IgD-negative memory B cell (primary cell): ENCODE measurements at regions not wholly inside any gene's neighbourhood (a gene's known extent, or its start where the extent isn't known, plus 50 kb on each side); places are given as distances from the start of the nearest gene placed in this dataset.

Experiments
- H3K27ac Mint-ChIP-seq, 3 donors: one replicate each; pipeline ENCODE4 v1.8.0; 2020 to 2022; ENCODE audit warnings: mild to moderate bottlenecking in 3 of 3, mixed read lengths in 3 of 3, moderate library complexity in 1 of 3
- H3K27me3 Mint-ChIP-seq: one replicate; pipeline ENCODE4 v1.8.0; 2021; ENCODE audit warnings: mixed read lengths
- H3K36me3 Mint-ChIP-seq: one replicate; pipeline ENCODE4 v1.8.0; 2020; ENCODE audit warnings: mild to moderate bottlenecking, mixed read lengths
- H3K4me1 Mint-ChIP-seq, 3 donors: one replicate each; pipeline ENCODE4 v1.8.0; 2020 to 2022; ENCODE audit warnings: mixed read lengths in 3 of 3, mild to moderate bottlenecking in 1 of 3
- H3K4me3 Mint-ChIP-seq, 4 donors: one replicate each; pipeline ENCODE4 v1.8.0; 2020 to 2022; ENCODE audit warnings: mild to moderate bottlenecking in 4 of 4, mixed read lengths in 4 of 4, moderate library complexity in 3 of 4
- H3K9me3 Mint-ChIP-seq, 3 donors: one replicate each; pipeline ENCODE4 v1.8.0; 2020 to 2021; ENCODE audit warnings: mixed read lengths in 3 of 3, mild to moderate bottlenecking in 1 of 3

DNA sequence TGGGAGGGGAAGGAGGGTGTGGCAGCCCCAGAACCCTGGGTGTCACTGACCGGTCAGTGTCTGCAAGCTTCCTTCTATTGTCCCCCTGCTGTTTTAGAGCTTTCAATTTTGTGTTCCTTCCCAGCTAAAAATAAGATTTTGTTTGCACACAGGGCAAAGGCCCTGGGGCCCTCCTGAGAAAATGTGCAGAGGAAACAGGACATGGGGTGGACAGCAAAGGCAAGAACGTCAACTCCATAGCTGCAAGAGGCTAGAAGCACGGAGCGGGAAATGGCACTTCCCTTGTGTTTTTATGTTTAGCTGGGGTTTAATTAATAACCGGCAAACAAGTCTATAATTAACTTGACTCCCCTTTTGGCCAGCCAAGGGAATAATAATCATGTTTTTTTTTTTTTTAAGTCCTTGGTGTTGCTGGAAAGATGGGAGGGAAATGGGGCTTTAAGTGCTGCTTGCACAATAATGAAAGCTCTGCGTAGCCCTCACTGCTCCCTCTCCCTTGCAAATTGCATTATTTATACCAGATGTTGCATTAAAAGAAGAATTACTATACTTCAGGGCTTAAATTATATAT lies 261.4 kb upstream of the USP24 start:
- Mint-ChIP-seq H3K9me3 (no peaks in the 10 kb centered on the region), H3K4me1 (peaks cover 0 to 2% (median 0%) of the 10 kb centered on the region in 3 donors), H3K27ac (peak overlapping the region in 1 of 3 donors; percentile 28), H3K27me3 (peaks cover 23% of the 10 kb centered on the region), H3K4me3 (no peak overlapping the region), H3K36me3 (no peaks in the 10 kb centered on the region)

GRCh38 chr1:55474168-55474786 lies 259.1 kb upstream of the USP24 start:
- Mint-ChIP-seq H3K4me1 (peaks cover 0 to 2% (median 0%) of the 10 kb centered on the region in 3 donors), H3K4me3 (no peak overlapping the region), H3K27me3 (peaks cover 23% of the 10 kb centered on the region), H3K27ac (no peak overlapping the region), H3K36me3 (no peaks in the 10 kb centered on the region), H3K9me3 (no peaks in the 10 kb centered on the region)

DNA sequence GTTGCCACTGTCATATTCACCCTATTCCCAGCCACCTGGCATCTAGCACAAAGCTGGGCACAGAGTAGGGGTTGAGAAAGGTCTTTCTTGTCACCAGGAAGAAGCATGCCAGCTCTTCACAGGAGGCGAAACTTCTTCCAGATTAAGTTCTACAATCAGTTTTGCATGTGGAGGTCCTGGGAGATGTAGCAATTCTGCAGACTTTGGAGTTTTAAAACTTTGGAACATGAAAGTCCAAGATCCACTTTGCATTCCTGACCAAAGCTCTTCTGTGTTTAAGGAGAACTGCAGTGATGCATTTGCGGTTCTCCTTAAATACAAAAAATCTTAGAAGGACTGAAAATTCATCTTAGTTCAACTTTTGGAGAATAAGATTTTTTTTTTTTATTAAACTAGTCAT lies 258.5 kb upstream of the USP24 start:
- Mint-ChIP-seq H3K27ac (no peak overlapping the region), H3K36me3 (no peaks in the 10 kb centered on the region), H3K4me1 (peaks cover 0 to 2% (median 0%) of the 10 kb centered on the region in 3 donors), H3K27me3 (peaks cover 23% of the 10 kb centered on the region), H3K4me3 (no peak overlapping the region), H3K9me3 (no peaks in the 10 kb centered on the region)

DNA sequence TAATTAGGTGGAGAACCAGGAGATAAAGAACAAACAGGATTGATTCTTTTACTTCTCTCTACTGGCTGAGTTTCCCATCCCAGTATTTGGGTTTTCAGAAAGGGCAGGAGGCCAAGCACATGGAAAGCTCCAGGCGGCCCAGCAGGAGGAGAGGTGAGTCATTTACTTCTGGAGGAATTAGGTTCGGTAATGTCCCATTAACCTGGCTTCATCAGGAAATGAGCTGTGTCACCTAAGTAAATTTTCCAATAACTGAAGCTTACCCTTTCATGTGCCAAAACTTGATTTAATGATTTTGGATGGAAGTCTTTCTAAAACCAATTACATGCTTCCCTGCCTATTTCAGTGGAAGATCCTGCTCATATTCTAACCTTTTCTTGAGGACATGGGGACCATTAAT lies 257.6 kb upstream of the USP24 start:
- no peak overlapping the region for H3K27ac Mint-ChIP-seq
- H3K36me3 Mint-ChIP-seq, result no peaks in the 10 kb centered on the region
- peaks cover 0 to 2% (median 0%) of the 10 kb centered on the region in 3 donors for H3K4me1 Mint-ChIP-seq
- peaks cover 20% of the 10 kb centered on the region for H3K27me3 Mint-ChIP-seq
- H3K9me3 Mint-ChIP-seq, result no peaks in the 10 kb centered on the region
- H3K4me3 Mint-ChIP-seq, result no peak overlapping the region

DNA sequence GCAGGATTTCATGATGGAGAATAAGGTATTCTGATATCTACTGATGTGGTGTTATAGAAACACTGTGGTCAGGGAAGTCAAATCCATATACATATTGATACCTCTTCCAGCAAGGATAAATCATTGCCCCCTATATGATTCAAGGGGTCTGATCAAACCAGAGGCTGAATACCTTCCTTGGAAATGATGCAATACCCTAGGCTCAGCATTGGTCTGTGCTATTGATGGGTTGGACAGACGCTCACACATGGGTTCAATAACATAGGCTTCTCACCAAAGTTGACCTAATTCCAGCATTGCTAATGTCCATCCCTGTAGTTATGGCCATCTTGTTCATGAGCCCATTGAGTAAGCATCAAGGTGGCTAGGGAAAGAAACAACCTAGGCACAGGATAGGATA lies 257.0 kb upstream of the USP24 start:
- no peak overlapping the region for H3K27ac Mint-ChIP-seq
- H3K27me3 Mint-ChIP-seq, result peaks cover 19% of the 10 kb centered on the region
- no peaks in the 10 kb centered on the region for H3K36me3 Mint-ChIP-seq
- no peak overlapping the region for H3K4me3 Mint-ChIP-seq
- no peaks in the 10 kb centered on the region for H3K9me3 Mint-ChIP-seq
- H3K4me1 Mint-ChIP-seq, result no peaks in the 10 kb centered on the region

DNA sequence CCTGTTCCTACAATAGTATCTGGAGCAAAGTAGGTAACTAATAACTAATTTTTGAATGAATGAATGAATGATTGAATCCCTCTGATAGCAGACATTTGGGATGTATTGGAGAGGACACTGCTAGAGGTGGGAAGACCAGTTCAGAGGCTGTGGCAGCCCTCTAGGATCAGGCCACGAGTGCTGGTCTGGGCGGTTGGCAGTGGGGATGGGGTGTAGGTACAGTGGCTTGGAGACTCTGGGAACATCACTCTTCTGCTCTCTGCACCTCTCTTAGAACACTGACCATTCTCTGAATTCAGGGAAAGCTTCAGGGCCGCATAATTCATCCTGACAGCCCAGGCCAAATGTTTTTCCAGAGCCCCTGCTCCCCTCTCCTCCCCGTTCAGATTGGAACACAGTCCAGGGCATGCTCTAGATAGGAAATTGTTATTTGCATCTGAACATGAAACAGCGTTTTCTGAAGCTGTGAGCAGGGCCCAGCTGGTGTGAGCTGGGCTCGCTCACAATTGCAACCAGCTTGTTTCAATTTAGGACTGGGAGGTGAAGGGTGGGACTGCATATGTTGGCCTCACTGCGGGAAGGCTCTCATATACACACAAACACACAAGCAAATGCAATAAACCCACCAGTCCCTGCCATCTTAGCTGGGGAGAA lies 253.1 kb upstream of the USP24 start:
- H3K4me1 Mint-ChIP-seq, result no peaks in the 10 kb centered on the region
- H3K27me3 Mint-ChIP-seq, result peaks cover 5% of the 10 kb centered on the region
- no peaks in the 10 kb centered on the region for H3K36me3 Mint-ChIP-seq
- H3K27ac Mint-ChIP-seq, result peak overlapping the region in 1 of 3 donors; percentile 71
- no peaks in the 10 kb centered on the region for H3K9me3 Mint-ChIP-seq
- no peak overlapping the region for H3K4me3 Mint-ChIP-seq

- no peaks in the 10 kb centered on the region for H3K4me1 Mint-ChIP-seq
- no peak overlapping the region for H3K4me3 Mint-ChIP-seq
- H3K27me3 Mint-ChIP-seq, result no peaks in the 10 kb centered on the region
- no peaks in the 10 kb centered on the region for H3K9me3 Mint-ChIP-seq
- H3K36me3 Mint-ChIP-seq, result no peaks in the 10 kb centered on the region
- H3K27ac Mint-ChIP-seq, result no peak overlapping the region
Observed at GRCh38 chr1:55466921-55467320, 251.8 kb upstream of the USP24 start.

DNA sequence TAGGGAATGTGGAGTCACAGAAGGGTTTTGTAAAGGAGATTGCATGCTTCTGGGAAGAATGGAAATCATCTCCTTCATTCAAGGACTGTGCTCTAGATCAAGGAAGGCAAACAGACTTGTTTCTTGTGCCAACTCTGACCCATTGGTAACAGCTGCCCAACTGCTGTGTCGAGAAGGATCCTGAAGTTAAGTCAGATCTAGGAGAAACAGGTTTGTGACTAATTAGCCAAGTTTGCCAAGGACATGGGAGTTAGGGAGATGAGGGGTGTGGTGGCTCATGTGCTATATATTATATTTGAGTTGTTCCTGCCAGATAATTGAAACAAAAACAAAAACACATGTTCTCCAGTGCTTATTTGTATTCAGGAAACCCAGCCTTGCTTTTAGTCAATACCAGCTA lies 251.2 kb upstream of the USP24 start:
- no peaks in the 10 kb centered on the region for H3K36me3 Mint-ChIP-seq
- no peaks in the 10 kb centered on the region for H3K4me1 Mint-ChIP-seq
- H3K4me3 Mint-ChIP-seq, result no peak overlapping the region
- H3K9me3 Mint-ChIP-seq, result no peaks in the 10 kb centered on the region
- H3K27me3 Mint-ChIP-seq, result no peaks in the 10 kb centered on the region
- H3K27ac Mint-ChIP-seq, result no peak overlapping the region

DNA sequence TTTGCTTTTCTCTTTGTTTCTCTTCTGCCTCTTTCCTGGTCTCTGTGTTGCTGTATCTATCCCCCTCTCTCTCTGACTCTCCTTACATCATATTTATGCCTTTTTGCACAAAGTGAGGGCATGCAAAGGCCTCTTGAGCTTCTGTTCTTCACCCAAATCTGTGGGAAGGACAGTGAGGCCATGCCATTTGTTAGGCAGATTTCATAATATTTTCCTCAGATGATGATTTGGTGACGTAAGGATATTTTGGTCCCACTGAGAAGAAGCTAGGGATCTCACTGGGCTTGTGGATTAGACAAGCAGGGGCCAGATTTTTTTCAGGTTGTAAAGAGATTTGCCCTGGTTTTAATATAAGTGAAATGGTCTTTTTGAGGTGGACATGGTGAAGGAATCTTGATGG lies 249.4 kb upstream of the USP24 start:
- Mint-ChIP-seq H3K4me1 (no peaks in the 10 kb centered on the region), H3K27ac (no peak overlapping the region), H3K36me3 (no peaks in the 10 kb centered on the region)

DNA sequence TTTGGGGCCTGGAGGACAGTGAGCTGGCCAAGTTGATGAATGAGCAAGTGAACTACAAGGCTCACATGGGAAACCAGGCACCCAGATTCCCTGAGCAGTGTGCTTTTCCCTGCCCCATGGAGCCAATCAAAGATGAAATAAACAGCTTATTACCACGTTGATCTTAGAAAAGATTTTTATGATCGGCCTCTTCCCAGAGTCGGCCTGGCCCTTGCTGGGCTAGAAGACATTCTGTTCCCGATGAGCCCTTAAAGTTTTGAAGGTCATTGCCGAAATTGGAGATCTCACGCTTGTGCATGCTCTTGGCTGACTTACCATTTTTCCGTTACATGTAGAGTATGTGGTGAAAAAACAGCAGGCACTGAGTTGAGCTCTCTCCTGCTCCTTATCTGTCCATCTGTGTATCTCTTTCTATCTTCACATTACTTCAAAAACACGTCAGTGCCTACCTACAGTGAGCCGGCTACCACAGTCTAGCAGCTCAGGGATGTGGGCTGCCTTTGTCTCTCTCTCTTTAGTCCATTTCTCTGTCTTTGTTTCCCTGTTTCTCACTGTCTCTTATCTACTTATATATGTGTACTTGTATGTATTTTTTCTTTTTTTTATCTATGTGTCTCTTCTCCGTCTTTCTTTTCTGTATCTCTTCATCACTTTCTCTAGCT lies 248.8 kb upstream of the USP24 start:
- Mint-ChIP-seq H3K36me3 (no peaks in the 10 kb centered on the region), H3K9me3 (peaks cover 0 to 5% (median 0%) of the 10 kb centered on the region in 3 donors)

More for the DNA sequence above, 249.4 kb upstream of the USP24 start:
- H3K9me3 Mint-ChIP-seq, result peaks cover 0 to 4% (median 0%) of the 10 kb centered on the region in 3 donors
- no peaks in the 10 kb centered on the region for H3K27me3 Mint-ChIP-seq
- no peak overlapping the region for H3K4me3 Mint-ChIP-seq

GRCh38 chr1:55457874-55458273 lies 242.7 kb upstream of the USP24 start:
- Mint-ChIP-seq H3K4me1 (no peaks in the 10 kb centered on the region), H3K9me3 (peaks cover 6 to 16% (median 13%) of the 10 kb centered on the region in 3 donors), H3K36me3 (no peaks in the 10 kb centered on the region), H3K4me3 (no peak overlapping the region), H3K27me3 (no peaks in the 10 kb centered on the region), H3K27ac (no peak overlapping the region)

More for the DNA sequence above, 248.8 kb upstream of the USP24 start:
- no peaks in the 10 kb centered on the region for H3K4me1 Mint-ChIP-seq
- H3K4me3 Mint-ChIP-seq, result no peak overlapping the region
- no peaks in the 10 kb centered on the region for H3K27me3 Mint-ChIP-seq
- H3K27ac Mint-ChIP-seq, result no peak overlapping the region

DNA sequence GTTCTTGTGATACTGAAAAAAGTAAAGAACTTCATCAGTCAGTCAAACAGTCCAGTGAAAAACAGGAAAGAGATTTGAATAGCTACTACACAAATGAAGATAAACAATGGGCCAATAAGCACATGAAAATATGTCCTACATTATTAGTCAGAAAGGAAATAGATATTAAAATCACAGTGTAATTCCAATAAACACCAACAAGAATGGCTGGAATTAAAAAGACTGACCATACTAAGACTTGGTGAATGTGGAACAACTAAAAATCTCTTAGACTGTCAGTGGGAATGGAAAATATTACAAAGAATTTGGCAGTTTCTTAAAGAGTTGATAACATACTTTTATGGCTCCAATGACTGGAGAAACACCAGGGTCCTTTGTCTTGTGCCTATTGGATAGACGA lies 241.8 kb upstream of the USP24 start:
- Mint-ChIP-seq H3K27me3 (no peaks in the 10 kb centered on the region), H3K36me3 (no peaks in the 10 kb centered on the region), H3K4me3 (peak overlapping the region in 1 of 4 donors; percentile 47), H3K9me3 (peaks cover 6 to 16% (median 13%) of the 10 kb centered on the region in 3 donors), H3K27ac (no peak overlapping the region), H3K4me1 (no peaks in the 10 kb centered on the region)

DNA sequence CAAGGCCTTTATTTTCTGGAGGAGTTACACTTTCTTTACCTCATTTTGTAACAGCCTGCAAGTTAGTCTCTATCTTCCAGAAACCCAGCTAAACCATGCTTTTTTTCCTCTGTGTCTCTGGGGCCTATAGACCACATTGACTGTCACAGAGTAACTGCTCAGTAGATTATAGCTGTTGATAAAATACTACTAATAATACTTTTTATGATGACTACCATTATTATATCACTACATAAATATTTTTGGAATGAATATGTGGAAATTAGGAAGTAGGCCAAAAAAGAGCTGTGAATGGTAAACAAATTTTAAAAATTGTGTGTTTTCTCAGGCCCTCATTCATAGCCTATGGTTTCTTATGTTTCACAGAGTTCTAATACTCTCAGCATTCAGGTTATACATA lies 233.1 kb upstream of the USP24 start:
- H3K36me3 Mint-ChIP-seq, result no peaks in the 10 kb centered on the region
- H3K27ac Mint-ChIP-seq, result no peak overlapping the region

DNA sequence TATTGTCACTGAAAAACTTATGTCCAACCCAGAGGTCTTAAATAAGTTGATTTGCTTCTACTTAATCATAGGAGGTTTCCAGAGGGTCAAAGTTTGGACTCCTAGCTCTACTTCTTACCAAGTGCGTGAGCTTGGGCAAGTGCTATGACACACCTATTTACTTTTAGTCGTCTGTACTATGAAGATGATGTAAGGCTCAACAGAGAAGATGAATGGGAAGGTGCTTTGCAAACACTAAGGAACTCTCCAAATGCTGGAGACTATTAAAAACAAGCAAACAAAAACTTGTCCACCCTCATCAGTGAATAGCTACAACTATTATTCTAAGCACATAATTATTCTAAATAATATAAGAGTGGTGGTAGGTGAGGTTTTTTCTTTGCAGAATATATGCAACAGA lies 232.3 kb upstream of the USP24 start:
- no peak overlapping the region for H3K4me3 Mint-ChIP-seq
- no peaks in the 10 kb centered on the region for H3K36me3 Mint-ChIP-seq
- H3K27ac Mint-ChIP-seq, result no peak overlapping the region
- H3K27me3 Mint-ChIP-seq, result peaks cover 5% of the 10 kb centered on the region
- peaks cover 0 to 2% (median 0%) of the 10 kb centered on the region in 3 donors for H3K9me3 Mint-ChIP-seq
- H3K4me1 Mint-ChIP-seq, result no peaks in the 10 kb centered on the region

More for the DNA sequence above, 233.1 kb upstream of the USP24 start:
- H3K27me3 Mint-ChIP-seq, result peaks cover 4% of the 10 kb centered on the region
- H3K4me1 Mint-ChIP-seq, result no peaks in the 10 kb centered on the region
- H3K9me3 Mint-ChIP-seq, result peaks cover 0 to 2% (median 0%) of the 10 kb centered on the region in 3 donors
- no peak overlapping the region for H3K4me3 Mint-ChIP-seq

DNA sequence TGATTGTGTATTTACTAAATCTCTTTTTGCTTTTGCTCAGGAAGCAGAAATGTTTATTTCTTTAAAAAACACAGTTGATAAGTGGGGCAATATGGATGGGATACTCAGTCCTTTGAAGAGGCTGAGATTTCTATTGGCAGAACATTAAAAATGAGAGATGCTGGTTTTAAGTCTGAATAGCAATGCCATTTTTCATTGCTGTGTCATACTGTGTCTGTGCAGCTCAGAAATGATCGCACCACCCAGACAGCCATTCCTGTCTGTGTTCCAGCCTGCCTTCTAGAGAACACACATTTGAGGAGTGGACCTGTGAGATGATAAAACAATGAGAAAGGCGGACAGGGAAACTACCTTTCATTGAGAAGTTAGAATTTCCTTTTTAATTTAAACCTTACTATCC lies 231.2 kb upstream of the USP24 start:
- Mint-ChIP-seq H3K27ac (no peak overlapping the region), H3K9me3 (peaks cover 0 to 2% (median 0%) of the 10 kb centered on the region in 3 donors), H3K4me3 (no peak overlapping the region), H3K36me3 (no peaks in the 10 kb centered on the region), H3K4me1 (no peaks in the 10 kb centered on the region), H3K27me3 (peaks cover 5% of the 10 kb centered on the region)
